Neural progenitor cell (in vitro differentiated cells): ENCODE measurements at regions not wholly inside any gene's neighbourhood (a gene's known extent, or its start where the extent isn't known, plus 50 kb on each side); places are given as distances from the start of the nearest gene placed in this dataset.

Experiments
- CTCF ChIP-seq: fragments of 200-600 bp; sonication (generic); IDR thresholded peaks from 2 replicates; pipeline ENCODE4 v1.5.1; 2017; ENCODE audit warnings: antibody characterized with exemption, mild to moderate bottlenecking
- EZH2 ChIP-seq: fragments of 200-600 bp; sonication (generic); IDR thresholded peaks from 2 replicates; pipeline ENCODE4 v1.6.1; 2017; ENCODE audit warnings: antibody characterized with exemption, mild to moderate bottlenecking, moderate library complexity

- no peak for TF ChIP-seq CTCF
- TF ChIP-seq EZH2 = no peak
Observed at GRCh38 chr5:4969351-4969750, 170.8 kb upstream of the ADAMTS16 start.
